ENCODE measurements at regions not wholly inside any gene's neighbourhood (a gene's known extent, or its start where the extent isn't known, plus 50 kb on each side); places are given as distances from the start of the nearest gene placed in this dataset.

DNA sequence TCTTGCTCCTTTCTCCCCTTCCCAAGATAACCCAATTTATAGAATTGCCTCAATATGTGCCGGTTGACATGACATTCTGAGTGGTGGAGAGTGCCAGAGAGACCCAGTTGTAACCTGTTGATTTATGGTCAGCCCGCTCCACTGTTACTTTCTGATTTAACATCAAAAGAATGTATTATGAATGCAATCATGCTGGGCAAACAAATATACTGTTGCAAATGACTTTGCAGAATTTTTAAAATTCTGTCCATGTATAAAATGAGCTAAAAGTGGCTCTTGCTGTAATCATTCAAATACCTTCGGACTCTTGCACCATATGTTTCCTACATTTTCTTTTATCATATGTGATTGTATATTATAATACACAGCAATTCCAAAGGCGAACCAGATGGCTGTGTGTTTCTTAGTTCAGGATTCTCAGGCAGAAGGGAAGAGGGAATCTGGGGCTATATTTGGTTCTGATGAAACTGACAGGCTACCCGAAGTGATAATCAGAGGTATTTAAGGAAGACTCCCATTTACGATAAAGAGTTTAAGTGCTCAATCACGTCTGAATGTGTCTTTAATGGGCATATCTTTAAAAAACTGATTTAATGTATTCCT lies 131.7 kb downstream of the CLCN4 start:
- H3K4me3 ChIP-seq: no peak overlapping the region
- DNase-seq: no peak
- no peaks in the 10 kb centered on the region for H3K36me3 ChIP-seq
- H3K9me3 ChIP-seq: no peaks in the 10 kb centered on the region
- H3K27ac ChIP-seq: no peak overlapping the region
- ATAC-seq: no peak
- in situ Hi-C loops (cut with MboI; ENCODE audit: low sequenced_read_pairs in 4 of 4) (no loop called here), intact Hi-C loops (cut with DNase I; ENCODE audit: low total_unique reads) (no loop called here)
- no peak for TF ChIP-seq POLR2A (IDR thresholded peaks at IDR 0.05)
- TF ChIP-seq CTCF (IDR thresholded peaks at IDR 0.05 in 4 of 5, conservative IDR thresholded peaks at IDR 0.05 in 1 of 5): no peak
- no peaks in the 10 kb centered on the region for H3K27me3 ChIP-seq
- no peaks in the 10 kb centered on the region for H3K4me1 ChIP-seq

DNA sequence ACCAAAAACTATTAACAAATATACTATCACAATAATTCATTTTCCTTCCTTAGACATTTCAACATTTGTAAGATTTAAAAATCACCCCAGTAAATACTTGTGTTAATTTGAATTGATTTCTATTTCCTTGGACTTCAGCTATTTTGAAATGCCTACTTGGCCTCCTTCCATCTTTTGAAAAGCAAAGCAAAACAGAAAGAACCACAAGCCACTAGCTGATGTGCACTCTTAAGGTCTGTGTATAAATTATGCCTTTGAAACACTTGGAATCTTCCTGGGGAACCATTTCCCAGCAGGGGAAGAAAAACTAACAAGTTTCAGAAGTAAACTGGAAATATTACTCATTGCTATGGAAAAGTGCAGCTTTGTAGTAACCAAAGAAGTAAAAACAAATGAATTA lies 139.8 kb downstream of the CLCN4 start:
- ATAC-seq: no peak
- H3K4me3 ChIP-seq: no peak overlapping the region
- H3K36me3 ChIP-seq: no peaks in the 10 kb centered on the region
- no peaks in the 10 kb centered on the region for H3K4me1 ChIP-seq
- in situ Hi-C loops (cut with MboI; ENCODE audit: low sequenced_read_pairs in 4 of 4): no loop called here
- no peak overlapping the region for H3K27ac ChIP-seq
- intact Hi-C loops (cut with DNase I; ENCODE audit: low total_unique reads): no loop called here
- TF ChIP-seq CTCF (IDR thresholded peaks at IDR 0.05 in 4 of 5, conservative IDR thresholded peaks at IDR 0.05 in 1 of 5) (no peak), POLR2A (IDR thresholded peaks at IDR 0.05) (no peak)
- H3K9me3 ChIP-seq: no peaks in the 10 kb centered on the region
- no peaks in the 10 kb centered on the region for H3K27me3 ChIP-seq
- DNase-seq: no peak

- Histone ChIP-seq H3K36me3 (no peaks in the 10 kb centered on the region), H3K27me3 (no peaks in the 10 kb centered on the region), H3K27ac (no peak overlapping the region), H3K4me1 (no peaks in the 10 kb centered on the region), H3K9me3 (no peaks in the 10 kb centered on the region), H3K4me3 (no peak overlapping the region)
- in situ Hi-C loops (cut with MboI; ENCODE audit: low sequenced_read_pairs in 4 of 4) (no loop called here), intact Hi-C loops (cut with DNase I; ENCODE audit: low total_unique reads) (no loop called here)
- TF ChIP-seq POLR2A (IDR thresholded peaks at IDR 0.05) (no peak), CTCF (IDR thresholded peaks at IDR 0.05 in 4 of 5, conservative IDR thresholded peaks at IDR 0.05 in 1 of 5) (no peak)
- no peak for DNase-seq
- ATAC-seq: no peak
Observed at GRCh38 chrX:10310511-10310910, 153.7 kb downstream of the CLCN4 start.

DNA sequence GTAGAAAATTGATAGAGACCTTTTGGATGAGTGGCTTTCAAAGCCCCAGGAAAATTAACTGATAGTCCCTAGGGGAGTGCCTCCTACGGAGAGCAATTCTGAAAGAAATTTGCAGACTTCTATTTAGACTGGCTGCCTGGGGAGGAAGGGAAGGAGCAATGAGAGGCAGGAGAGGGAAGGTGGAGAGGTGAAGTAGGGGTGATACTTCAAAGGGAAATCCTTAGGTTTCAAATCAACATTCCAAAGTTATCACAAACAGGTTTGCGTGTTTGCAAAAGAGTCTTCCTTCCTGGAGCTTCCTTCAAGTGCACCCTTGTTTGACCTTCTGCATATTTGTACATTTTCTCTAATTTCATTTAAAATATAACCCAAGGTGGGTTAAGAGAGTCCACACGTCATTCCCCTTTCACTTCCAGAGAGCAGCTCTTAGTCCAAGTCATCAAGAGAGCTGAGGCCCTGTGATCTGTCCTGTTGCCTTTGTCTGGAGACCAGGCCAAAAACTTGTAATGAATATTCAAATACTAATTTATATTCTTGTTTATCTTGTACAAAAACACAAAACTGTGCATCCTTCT lies 157.8 kb downstream of the CLCN4 start:
- no peak for TF ChIP-seq POLR2A (IDR thresholded peaks at IDR 0.05)
- no peak for TF ChIP-seq CTCF (IDR thresholded peaks at IDR 0.05 in 4 of 5, conservative IDR thresholded peaks at IDR 0.05 in 1 of 5)
- no peaks in the 10 kb centered on the region for H3K9me3 ChIP-seq
- H3K4me3 ChIP-seq: no peak overlapping the region
- ATAC-seq (no peak), DNase-seq (no peak)
- in situ Hi-C loops (cut with MboI; ENCODE audit: low sequenced_read_pairs in 4 of 4) (no loop called here), intact Hi-C loops (cut with DNase I; ENCODE audit: low total_unique reads) (no loop called here)
- H3K27ac ChIP-seq: no peak overlapping the region
- H3K27me3 ChIP-seq: no peaks in the 10 kb centered on the region
- no peaks in the 10 kb centered on the region for H3K4me1 ChIP-seq
- no peaks in the 10 kb centered on the region for H3K36me3 ChIP-seq

DNA sequence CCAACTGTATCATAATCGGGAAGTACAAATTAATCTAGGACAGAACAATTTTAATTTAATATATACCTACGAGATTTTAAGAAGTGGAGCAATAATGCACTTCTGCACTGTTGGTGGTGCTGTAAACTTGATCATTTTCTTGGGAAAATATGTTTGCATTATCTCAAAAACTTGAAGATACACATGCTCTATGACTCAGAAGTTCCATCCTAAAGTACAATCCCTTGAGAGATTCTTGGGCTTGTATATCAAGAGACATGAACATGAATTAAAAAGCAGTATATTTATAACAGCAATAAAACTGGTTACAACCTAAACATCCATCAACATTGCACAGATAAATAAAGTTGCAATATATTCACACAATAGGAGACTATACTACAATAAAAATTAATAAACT lies 168.8 kb downstream of the CLCN4 start:
- TF ChIP-seq POLR2A (IDR thresholded peaks at IDR 0.05) (no peak), CTCF (IDR thresholded peaks at IDR 0.05 in 4 of 5, conservative IDR thresholded peaks at IDR 0.05 in 1 of 5) (no peak)
- in situ Hi-C loops (cut with MboI; ENCODE audit: low sequenced_read_pairs in 4 of 4) (no loop called here), intact Hi-C loops (cut with DNase I; ENCODE audit: low total_unique reads) (loop anchor here (5.0 kb wide), 1 partner anchor 138 kb away; no protein-coding TSS in a partner anchor)
- no peaks in the 10 kb centered on the region for H3K9me3 ChIP-seq
- H3K27ac ChIP-seq: no peak overlapping the region
- H3K36me3 ChIP-seq: no peaks in the 10 kb centered on the region
- H3K4me3 ChIP-seq: no peak overlapping the region
- DNase-seq (no peak), ATAC-seq (no peak)
- H3K27me3 ChIP-seq: no peaks in the 10 kb centered on the region
- no peaks in the 10 kb centered on the region for H3K4me1 ChIP-seq

Measured in gastrocnemius medialis (tissue), 4 donors.